ENCODE measurements at regions not wholly inside any gene's neighbourhood (a gene's known extent, or its start where the extent isn't known, plus 50 kb on each side); places are given as distances from the start of the nearest gene placed in this dataset.

DNA sequence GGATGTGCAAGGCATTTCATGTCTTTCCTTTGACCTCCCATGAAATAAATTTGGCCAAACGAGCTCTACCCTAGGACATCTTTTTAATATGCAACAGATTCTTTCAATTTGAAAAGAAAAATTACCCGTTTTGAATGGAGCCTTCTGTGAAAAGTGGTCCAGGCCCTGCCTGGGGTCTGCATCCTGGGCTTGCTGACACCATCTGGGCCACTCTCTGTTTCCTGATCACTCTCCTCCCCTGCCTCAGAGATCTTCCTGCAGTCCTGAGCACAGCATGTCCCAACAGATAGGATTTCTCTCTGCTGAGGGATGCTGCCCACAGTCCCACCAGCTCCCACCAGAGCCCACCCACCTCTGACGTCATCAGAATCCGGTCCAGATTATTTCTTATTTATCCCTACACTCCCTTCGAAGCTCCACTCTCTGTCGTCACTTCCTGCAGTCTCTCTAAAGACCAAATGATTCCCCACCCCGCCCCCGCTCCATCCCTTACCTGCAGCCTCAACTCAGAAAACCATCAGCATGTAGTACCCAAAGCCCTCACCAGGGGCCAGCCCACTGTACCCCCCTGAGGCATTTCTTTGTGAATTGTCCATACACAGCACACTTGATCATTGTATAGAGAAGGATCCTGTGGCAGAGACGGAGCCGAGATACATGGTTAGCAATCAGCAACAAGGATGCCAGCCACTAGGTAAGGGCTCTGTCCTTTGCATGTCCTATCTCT, 192.1 kb upstream of the MGMT start:
- no peak overlapping the region for H3K4me3 ChIP-seq
- no peaks in the 10 kb centered on the region for H3K36me3 ChIP-seq
- no peak for DNase-seq (ENCODE audit: extremely low spot score in 2 of 2)
- no peaks in the 10 kb centered on the region for H3K9me3 ChIP-seq
- no peaks in the 10 kb centered on the region for H3K4me1 ChIP-seq
- H3K27ac ChIP-seq, result no peak overlapping the region
- intact Hi-C loops (cut with DNase I), result no loop called here
- no peak for TF ChIP-seq POLR2AphosphoS5 (IDR thresholded peaks at IDR 0.05; ENCODE audit: insufficient read depth in 1 of 2, low read depth in 1 of 2)
- TF ChIP-seq, protein P1, sequence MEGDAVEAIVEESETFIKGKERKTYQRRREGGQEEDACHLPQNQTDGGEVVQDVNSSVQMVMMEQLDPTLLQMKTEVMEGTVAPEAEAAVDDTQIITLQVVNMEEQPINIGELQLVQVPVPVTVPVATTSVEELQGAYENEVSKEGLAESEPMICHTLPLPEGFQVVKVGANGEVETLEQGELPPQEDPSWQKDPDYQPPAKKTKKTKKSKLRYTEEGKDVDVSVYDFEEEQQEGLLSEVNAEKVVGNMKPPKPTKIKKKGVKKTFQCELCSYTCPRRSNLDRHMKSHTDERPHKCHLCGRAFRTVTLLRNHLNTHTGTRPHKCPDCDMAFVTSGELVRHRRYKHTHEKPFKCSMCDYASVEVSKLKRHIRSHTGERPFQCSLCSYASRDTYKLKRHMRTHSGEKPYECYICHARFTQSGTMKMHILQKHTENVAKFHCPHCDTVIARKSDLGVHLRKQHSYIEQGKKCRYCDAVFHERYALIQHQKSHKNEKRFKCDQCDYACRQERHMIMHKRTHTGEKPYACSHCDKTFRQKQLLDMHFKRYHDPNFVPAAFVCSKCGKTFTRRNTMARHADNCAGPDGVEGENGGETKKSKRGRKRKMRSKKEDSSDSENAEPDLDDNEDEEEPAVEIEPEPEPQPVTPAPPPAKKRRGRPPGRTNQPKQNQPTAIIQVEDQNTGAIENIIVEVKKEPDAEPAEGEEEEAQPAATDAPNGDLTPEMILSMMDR (IDR thresholded peaks at IDR 0.05), result no peak
- TF ChIP-seq POLR2A (IDR thresholded peaks at IDR 0.05), result no peak
- H3K27me3 ChIP-seq, result no peaks in the 10 kb centered on the region

DNA sequence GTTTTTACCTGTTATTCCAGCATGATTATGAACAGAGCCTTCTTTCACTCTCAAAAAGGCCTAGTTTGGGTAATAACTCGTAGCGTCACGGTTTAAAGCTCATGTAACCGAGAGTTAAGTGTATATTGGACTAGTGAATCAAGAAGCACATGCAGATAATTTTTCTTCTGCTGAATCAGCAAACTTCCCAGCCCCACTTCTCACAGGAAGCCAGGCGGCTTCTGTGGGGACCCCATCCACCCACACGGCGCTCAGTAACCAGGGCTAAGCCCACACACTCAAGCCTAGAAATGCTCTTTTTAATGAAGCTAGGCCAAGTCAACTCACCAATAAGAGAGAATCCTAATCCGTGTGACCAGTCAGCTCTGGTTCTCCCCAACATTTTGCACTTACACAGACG, 191.2 kb upstream of the MGMT start:
- intact Hi-C loops (cut with DNase I), result no loop called here
- DNase-seq (ENCODE audit: extremely low spot score in 2 of 2), result no peak
- Histone ChIP-seq H3K9me3 (no peaks in the 10 kb centered on the region), H3K27ac (no peak overlapping the region), H3K36me3 (no peaks in the 10 kb centered on the region), H3K4me3 (no peak overlapping the region), H3K4me1 (no peaks in the 10 kb centered on the region), H3K27me3 (no peaks in the 10 kb centered on the region)
- TF ChIP-seq POLR2AphosphoS5 (IDR thresholded peaks at IDR 0.05; ENCODE audit: insufficient read depth in 1 of 2, low read depth in 1 of 2), result no peak
- no peak for TF ChIP-seq POLR2A (IDR thresholded peaks at IDR 0.05)
- TF ChIP-seq, protein P1 (IDR thresholded peaks at IDR 0.05), result no peak

DNA sequence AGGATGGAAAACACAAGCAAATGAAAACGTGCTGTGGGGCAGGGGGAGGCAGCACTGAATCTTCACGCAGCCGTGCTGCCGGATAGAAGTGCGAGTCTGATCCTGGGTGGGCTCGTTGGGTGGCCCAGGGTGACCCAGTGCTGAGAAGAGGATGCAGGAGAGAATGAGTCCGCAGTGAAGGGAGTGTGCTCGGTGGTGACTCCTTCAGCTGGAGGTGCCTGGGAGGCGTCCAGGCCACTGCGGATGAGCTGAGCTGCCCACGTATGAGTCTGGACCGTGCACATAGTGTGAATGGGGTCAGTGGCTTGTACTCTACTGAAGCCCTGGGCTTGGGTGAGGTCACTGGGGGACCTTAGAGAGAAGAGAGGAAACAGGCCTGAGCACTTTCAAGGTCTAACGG, 190.0 kb upstream of the MGMT start:
- Histone ChIP-seq H3K4me1 (no peaks in the 10 kb centered on the region), H3K9me3 (no peaks in the 10 kb centered on the region)

DNA sequence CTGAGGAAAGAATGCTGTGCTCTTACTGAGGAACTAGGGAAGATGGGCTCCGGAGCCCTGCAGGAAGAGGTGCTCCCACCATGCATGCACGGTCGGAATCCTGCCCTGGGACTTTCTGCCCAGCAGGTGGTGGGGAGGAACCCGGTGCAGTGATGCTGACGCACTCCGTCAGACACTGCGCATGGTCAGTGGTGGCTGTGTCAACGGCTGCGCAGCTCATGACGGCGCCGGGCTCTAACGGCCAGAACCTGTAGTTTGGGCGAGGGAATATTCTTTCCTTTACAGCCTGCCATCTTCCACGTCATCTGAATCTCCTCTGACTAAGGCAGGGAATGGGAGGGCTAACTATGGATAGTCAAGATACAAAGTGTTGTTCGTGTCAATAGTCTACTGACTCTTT, 189.2 kb upstream of the MGMT start:
- no peak for DNase-seq (ENCODE audit: extremely low spot score in 2 of 2)
- TF ChIP-seq POLR2AphosphoS5 (IDR thresholded peaks at IDR 0.05; ENCODE audit: insufficient read depth in 1 of 2, low read depth in 1 of 2) (no peak), POLR2A (IDR thresholded peaks at IDR 0.05) (no peak)
- TF ChIP-seq, protein P1 (IDR thresholded peaks at IDR 0.05), result no peak
- intact Hi-C loops (cut with DNase I), result no loop called here
- no peak overlapping the region for H3K27ac ChIP-seq
- H3K4me1 ChIP-seq, result no peaks in the 10 kb centered on the region
- H3K9me3 ChIP-seq, result no peaks in the 10 kb centered on the region
- no peaks in the 10 kb centered on the region for H3K27me3 ChIP-seq
- no peaks in the 10 kb centered on the region for H3K36me3 ChIP-seq
- H3K4me3 ChIP-seq, result no peak overlapping the region

More for the DNA sequence above, 190.0 kb upstream of the MGMT start:
- Histone ChIP-seq H3K4me3 (no peak overlapping the region), H3K27me3 (no peaks in the 10 kb centered on the region), H3K27ac (no peak overlapping the region), H3K36me3 (no peaks in the 10 kb centered on the region)
- intact Hi-C loops (cut with DNase I), result no loop called here
- no peak for DNase-seq (ENCODE audit: extremely low spot score in 2 of 2)
- TF ChIP-seq, protein P1 (IDR thresholded peaks at IDR 0.05), result no peak
- TF ChIP-seq POLR2AphosphoS5 (IDR thresholded peaks at IDR 0.05; ENCODE audit: insufficient read depth in 1 of 2, low read depth in 1 of 2) (no peak), POLR2A (IDR thresholded peaks at IDR 0.05) (no peak)

DNA sequence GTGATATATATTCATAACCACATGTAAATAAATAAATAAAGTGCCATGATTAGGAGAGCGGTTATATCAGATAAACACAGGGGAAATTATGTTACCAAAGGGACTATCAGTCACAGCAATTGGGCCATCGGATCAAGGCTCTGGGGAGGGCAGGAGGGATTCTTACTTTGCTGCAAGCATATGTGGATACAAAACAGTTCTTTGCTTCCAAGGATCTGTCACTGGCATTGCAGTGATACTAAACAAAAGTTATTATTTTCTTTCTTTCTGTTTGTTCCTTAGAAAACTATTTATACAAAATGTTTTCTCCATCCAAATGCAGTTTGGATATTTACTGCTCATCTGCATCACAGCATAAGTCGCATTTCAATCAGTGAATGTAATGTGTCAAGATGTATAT, 188.4 kb upstream of the MGMT start:
- H3K36me3 ChIP-seq, result no peaks in the 10 kb centered on the region
- TF ChIP-seq POLR2AphosphoS5 (IDR thresholded peaks at IDR 0.05; ENCODE audit: insufficient read depth in 1 of 2, low read depth in 1 of 2), result no peak
- TF ChIP-seq, protein P1 (IDR thresholded peaks at IDR 0.05), result no peak
- TF ChIP-seq POLR2A (IDR thresholded peaks at IDR 0.05), result no peak
- intact Hi-C loops (cut with DNase I), result no loop called here
- H3K27ac ChIP-seq, result no peak overlapping the region
- no peak overlapping the region for H3K4me3 ChIP-seq
- no peaks in the 10 kb centered on the region for H3K27me3 ChIP-seq
- no peaks in the 10 kb centered on the region for H3K9me3 ChIP-seq
- no peak for DNase-seq (ENCODE audit: extremely low spot score in 2 of 2)
- no peaks in the 10 kb centered on the region for H3K4me1 ChIP-seq
